Astrocyte of the cerebellum (primary cell): ENCODE measurements at regions not wholly inside any gene's neighbourhood (a gene's known extent, or its start where the extent isn't known, plus 50 kb on each side); places are given as distances from the start of the nearest gene placed in this dataset.

Experiments
- DNase-seq: peaks from one replicate; pipeline ENCODE4 v3.0.0-alpha.2; 2011; ENCODE audit warnings: low read depth
- H3K4me3 ChIP-seq: 2 replicates; pipeline ENCODE4 v1.5.1; 2011; ENCODE audit warnings: mild to moderate bottlenecking, low read depth, low read length, moderate library complexity
- CTCF ChIP-seq: IDR thresholded peaks from 2 replicates; pipeline ENCODE4 v1.5.1; 2012; ENCODE audit warnings: low read length, low read depth, moderate library complexity, mild to moderate bottlenecking; ENCODE audit errors: missing control alignments
- in situ Hi-C: cut with HindIII; loops from 2 replicates; pipeline ENCODE4 v1.10.0; 2017; ENCODE audit warnings: low sequenced_read_pairs

- no peak for TF ChIP-seq CTCF
- peak overlapping the region; percentile 64 for H3K4me3 ChIP-seq
- no peak for DNase-seq
- in situ Hi-C loops: loop anchor here (25.0 kb wide), 1 partner anchor 168 kb away; no protein-coding TSS in a partner anchor
These were observed 88.1 kb upstream of the ARHGAP32 start for GRCh38 chr11:129280027-129280811.

- peak overlapping the region; percentile 64 for H3K4me3 ChIP-seq
These were observed 87.4 kb upstream of the ARHGAP32 start for GRCh38 chr11:129279326-129280026.

GRCh38 chr11:129278586-129279319 is 86.6 kb upstream of the ARHGAP32 start:
- peak overlapping the region; percentile 64 for H3K4me3 ChIP-seq
- peak; percentile 10 for TF ChIP-seq CTCF
- in situ Hi-C loops: loop anchor here (25.0 kb wide), 1 partner anchor 166 kb away; no protein-coding TSS in a partner anchor
- DNase-seq: no peak

More at GRCh38 chr11:129279326-129280026, 87.4 kb upstream of the ARHGAP32 start:
- TF ChIP-seq CTCF: no peak
- in situ Hi-C loops: loop anchor here (25.0 kb wide), 1 partner anchor 167 kb away; no protein-coding TSS in a partner anchor
- DNase-seq: peak; percentile 23

GRCh38 chr11:129277198-129277843 is 85.2 kb upstream of the ARHGAP32 start:
- in situ Hi-C loops: loop anchor here (25.0 kb wide), 1 partner anchor 165 kb away; no protein-coding TSS in a partner anchor
- no peak overlapping the region for H3K4me3 ChIP-seq
- no peak for DNase-seq
- no peak for TF ChIP-seq CTCF

GRCh38 chr11:129275828-129276227 is 83.7 kb upstream of the ARHGAP32 start:
- no peak for TF ChIP-seq CTCF
- DNase-seq: no peak
- in situ Hi-C loops: loop anchor here (25.0 kb wide), 1 partner anchor 164 kb away; no protein-coding TSS in a partner anchor
- H3K4me3 ChIP-seq: no peak overlapping the region
